Calu3 (cell line): ENCODE measurements at regions not wholly inside any gene's neighbourhood (a gene's known extent, or its start where the extent isn't known, plus 50 kb on each side); places are given as distances from the start of the nearest gene placed in this dataset.

Source experiments
- BruUV-seq: library from RNA; stranded (reverse); fragments of 400-500 nt; replicated peaks from 2 replicates; lab custom pipeline; 2021; lab: Mats Ljungman, UMichigan
- CTCF ChIA-PET: fragments of 300-600 bp; sonication (Branson Sonifier 250); formaldehyde crosslinking; loops from one replicate; lab custom pipeline; 2022; ENCODE audit warnings: antibody characterized with exemption; lab: Charles Lee
- DNase-seq: peaks from one replicate; pipeline ENCODE4 v3.0.0; 2022
- H3K27ac Mint-ChIP-seq: one replicate; pipeline ENCODE4 v1.8.0; 2022; ENCODE audit warnings: mixed read lengths; ENCODE audit not compliant: unreplicated experiment
- H3K27me3 Mint-ChIP-seq: one replicate; pipeline ENCODE4 v1.8.0; 2022; ENCODE audit warnings: mixed read lengths; ENCODE audit not compliant: unreplicated experiment
- H3K36me3 Mint-ChIP-seq: one replicate; pipeline ENCODE4 v1.8.0; 2022; ENCODE audit warnings: mild to moderate bottlenecking, moderate library complexity, mixed read lengths; ENCODE audit not compliant: insufficient read depth, unreplicated experiment
- H3K4me1 Mint-ChIP-seq: one replicate; pipeline ENCODE4 v1.8.0; 2022; ENCODE audit warnings: mild to moderate bottlenecking, low read depth, mixed read lengths; ENCODE audit not compliant: unreplicated experiment
- H3K4me3 Mint-ChIP-seq: one replicate; pipeline ENCODE4 v1.8.0; 2022; ENCODE audit warnings: mild to moderate bottlenecking, low read depth, moderate library complexity, mixed read lengths; ENCODE audit not compliant: unreplicated experiment
- H3K9me3 Mint-ChIP-seq: one replicate; pipeline ENCODE4 v1.8.0; 2022; ENCODE audit warnings: low read depth, mixed read lengths; ENCODE audit not compliant: unreplicated experiment
- CTCF ChIP-seq: fragments of 200-600 bp; IDR thresholded peaks from one replicate; pipeline ENCODE4 v1.8.0; 2022; ENCODE audit warnings: antibody characterized with exemption; ENCODE audit not compliant: unreplicated experiment
- intact Hi-C: fragments of 100-400 bp; cut with micrococcal nuclease; formaldehyde crosslinking; loops from one replicate; pipeline ENCODE4 v1.10.0; 2022; ENCODE audit not compliant: unreplicated experiment

- Mint-ChIP-seq H3K27me3 (no peaks in the 10 kb centered on the region), H3K27ac (no peak overlapping the region), H3K9me3 (peaks cover 7% of the 10 kb centered on the region), H3K36me3 (peaks cover 8% of the 10 kb centered on the region), H3K4me3 (no peak overlapping the region), H3K4me1 (peaks cover 36% of the 10 kb centered on the region)
- no TSS peak for BruUV-seq
- no peak for DNase-seq
- CTCF ChIA-PET: interaction anchor here (0.5 to 0.6 kb wide), 2 partner anchors 10 to 394 kb away, joined by 3 read pairs; no protein-coding TSS in a partner anchor
- intact Hi-C loops: no loop called here
- no peak for TF ChIP-seq CTCF
Observed at GRCh38 chr15:56812961-56813360, 79.7 kb upstream of the ZNF280D start.

GRCh38 chr15:56812221-56812620, 78.9 kb upstream of the ZNF280D start:
- CTCF ChIA-PET: no interaction called here
- BruUV-seq: no TSS peak
- Mint-ChIP-seq H3K4me3 (no peak overlapping the region), H3K4me1 (peaks cover 29% of the 10 kb centered on the region), H3K9me3 (peaks cover 10% of the 10 kb centered on the region), H3K36me3 (peaks cover 8% of the 10 kb centered on the region), H3K27ac (no peak overlapping the region), H3K27me3 (no peaks in the 10 kb centered on the region)
- intact Hi-C loops: no loop called here
- no peak for TF ChIP-seq CTCF
- no peak for DNase-seq

GRCh38 chr15:56811586-56811985, 78.3 kb upstream of the ZNF280D start:
- no peak overlapping the region for H3K4me3 Mint-ChIP-seq
- H3K4me1 Mint-ChIP-seq: peaks cover 23% of the 10 kb centered on the region
- H3K27ac Mint-ChIP-seq: no peak overlapping the region
- peaks cover 10% of the 10 kb centered on the region for H3K9me3 Mint-ChIP-seq
- intact Hi-C loops: no loop called here
- H3K27me3 Mint-ChIP-seq: no peaks in the 10 kb centered on the region
- no peak for TF ChIP-seq CTCF
- no TSS peak for BruUV-seq
- CTCF ChIA-PET: no interaction called here
- DNase-seq: no peak
- peaks cover 8% of the 10 kb centered on the region for H3K36me3 Mint-ChIP-seq

- intact Hi-C loops: no loop called here
- BruUV-seq: no TSS peak
Observed at GRCh38 chr15:56808160-56808559, 74.9 kb upstream of the ZNF280D start.

More at GRCh38 chr15:56808160-56808559, 74.9 kb upstream of the ZNF280D start:
- peaks cover 10% of the 10 kb centered on the region for H3K9me3 Mint-ChIP-seq
- no peaks in the 10 kb centered on the region for H3K27me3 Mint-ChIP-seq
- CTCF ChIA-PET: no interaction called here
- no peak for DNase-seq
- TF ChIP-seq CTCF: no peak
- H3K4me3 Mint-ChIP-seq: no peak overlapping the region
- H3K36me3 Mint-ChIP-seq: no peaks in the 10 kb centered on the region
- no peak overlapping the region for H3K27ac Mint-ChIP-seq
- H3K4me1 Mint-ChIP-seq: peaks cover 9% of the 10 kb centered on the region
